ENCODE measurements at regions not wholly inside any gene's neighbourhood (a gene's known extent, or its start where the extent isn't known, plus 50 kb on each side); places are given as distances from the start of the nearest gene placed in this dataset.

GRCh38 chr5:74502479-74502950 is 138.0 kb downstream of the ENC1 start:
- Histone ChIP-seq H3K4me2 (ENCODE audit: low read length) (no peak overlapping the region), H3K27ac (ENCODE audit: low read length) (no peak overlapping the region), H3K9me3 (ENCODE audit: low read length) (no peaks in the 10 kb centered on the region), H3K36me3 (ENCODE audit: insufficient read depth, low read length) (no peaks in the 10 kb centered on the region), H3K79me2 (replicated peaks; ENCODE audit: insufficient read depth, low read length) (no peaks in the 10 kb centered on the region), H2AFZ (ENCODE audit: low read depth, low read length) (no peak overlapping the region), H3K27me3 (ENCODE audit: insufficient read depth, low read depth, low read length) (no peaks in the 10 kb centered on the region), H3K4me3 (ENCODE audit: low read length) (no peak overlapping the region), H4K20me1 (ENCODE audit: insufficient read depth) (no peaks in the 10 kb centered on the region), H3K9me2 (ENCODE audit: insufficient read depth, low read length) (no peaks in the 10 kb centered on the region), H3F3A (ENCODE audit: insufficient read depth, low read length, poor library complexity, severe bottlenecking) (no peaks in the 10 kb centered on the region), H3K9ac (ENCODE audit: low read length) (no peak overlapping the region)
- no peak for TF ChIP-seq EP300 (conservative IDR thresholded peaks at IDR 0.05; ENCODE audit: poor library complexity, severe bottlenecking)
- no peak for TF ChIP-seq EZH2 (IDR thresholded peaks at IDR 0.05; ENCODE audit: borderline replicate concordance, insufficient read depth, low read length, poor library complexity, severe bottlenecking)
- TF ChIP-seq POLR2AphosphoS5 (IDR thresholded peaks at IDR 0.05): no peak
- TF ChIP-seq REST (IDR thresholded peaks at IDR 0.05; ENCODE audit: borderline replicate concordance): no peak
- no peak for TF ChIP-seq MXI1 (conservative IDR thresholded peaks at IDR 0.05; ENCODE audit: poor library complexity, severe bottlenecking)
- TF ChIP-seq TAF1 (IDR thresholded peaks at IDR 0.05; ENCODE audit: low read depth): no peak
- no peak for TF ChIP-seq RAD21 (conservative IDR thresholded peaks at IDR 0.05)
- TF ChIP-seq SMC3 (conservative IDR thresholded peaks at IDR 0.05; ENCODE audit: poor library complexity): no peak
- TF ChIP-seq CTCF (IDR thresholded peaks at IDR 0.05; ENCODE audit: poor library complexity, severe bottlenecking): no peak

GRCh38 chr5:74501674-74502478 is 138.7 kb downstream of the ENC1 start:
- Histone ChIP-seq H3K27me3 (ENCODE audit: insufficient read depth, low read depth, low read length) (no peaks in the 10 kb centered on the region), H3K4me2 (ENCODE audit: low read length) (no peak overlapping the region), H3F3A (ENCODE audit: insufficient read depth, low read length, poor library complexity, severe bottlenecking) (no peaks in the 10 kb centered on the region), H3K27ac (ENCODE audit: low read length) (no peak overlapping the region), H3K36me3 (ENCODE audit: insufficient read depth, low read length) (no peaks in the 10 kb centered on the region), H3K9me2 (ENCODE audit: insufficient read depth, low read length) (no peaks in the 10 kb centered on the region), H4K20me1 (ENCODE audit: insufficient read depth) (no peaks in the 10 kb centered on the region), H3K9me3 (ENCODE audit: low read length) (no peaks in the 10 kb centered on the region), H3K79me2 (replicated peaks; ENCODE audit: insufficient read depth, low read length) (no peaks in the 10 kb centered on the region), H3K9ac (ENCODE audit: low read length) (no peak overlapping the region), H2AFZ (ENCODE audit: low read depth, low read length) (no peak overlapping the region), H3K4me3 (ENCODE audit: low read length) (no peak overlapping the region)
- TF ChIP-seq RAD21 (conservative IDR thresholded peaks at IDR 0.05): no peak
- TF ChIP-seq EZH2 (IDR thresholded peaks at IDR 0.05; ENCODE audit: borderline replicate concordance, insufficient read depth, low read length, poor library complexity, severe bottlenecking): no peak
- TF ChIP-seq POLR2AphosphoS5 (IDR thresholded peaks at IDR 0.05): no peak
- no peak for TF ChIP-seq MXI1 (conservative IDR thresholded peaks at IDR 0.05; ENCODE audit: poor library complexity, severe bottlenecking)
- TF ChIP-seq CTCF (IDR thresholded peaks at IDR 0.05; ENCODE audit: poor library complexity, severe bottlenecking): no peak
- no peak for TF ChIP-seq EP300 (conservative IDR thresholded peaks at IDR 0.05; ENCODE audit: poor library complexity, severe bottlenecking)
- no peak for TF ChIP-seq TAF1 (IDR thresholded peaks at IDR 0.05; ENCODE audit: low read depth)
